A549 (cell line): ENCODE measurements at regions not wholly inside any gene's neighbourhood (a gene's known extent, or its start where the extent isn't known, plus 50 kb on each side); places are given as distances from the start of the nearest gene placed in this dataset.

ENCODE experiments used
- CBX2 ChIP-seq: fragments of 200-600 bp; sonication (generic); IDR thresholded peaks from 2 replicates; pipeline ENCODE4 v1.6.1; 2016; ENCODE audit warnings: low read depth, mild to moderate bottlenecking, borderline replicate concordance
- EHMT2 ChIP-seq: fragments of 200-600 bp; sonication (generic); IDR thresholded peaks from 2 replicates; pipeline ENCODE4 v1.6.1; 2016; ENCODE audit warnings: antibody characterized with exemption, low read depth, mild to moderate bottlenecking, moderate library complexity
- EP300 ChIP-seq, 2 experiments: fragments of >200 bp; sonication (Bioruptor Twin); formaldehyde crosslinking; IDR thresholded peaks; 2 replicates in 1 of 2; 3 replicates in 1 of 2; pipeline ENCODE4 v1.6.1; 2016 to 2017
- FOSB ChIP-seq: fragments of 250-450 bp; sonication (Bioruptor Pico); IDR thresholded peaks from 2 replicates; pipeline ENCODE4 v1.5.0; 2020; ENCODE audit warnings: mild to moderate bottlenecking, moderate library complexity
- KDM5A ChIP-seq: fragments of 200-600 bp; sonication (generic); IDR thresholded peaks from 2 replicates; pipeline ENCODE4 v1.6.1; 2016; ENCODE audit warnings: antibody characterized with exemption, mild to moderate bottlenecking
- POLR2A ChIP-seq: IDR thresholded peaks from 2 replicates; pipeline ENCODE4 v1.6.1; 2012; ENCODE audit warnings: mild to moderate bottlenecking, low read length
- TF ChIP-seq, protein P1 (sequence below): IDR thresholded peaks from 2 replicates; pipeline ENCODE4 v1.6.1; 2012; ENCODE audit warnings: low read depth, borderline replicate concordance
- TF ChIP-seq, protein P2 (sequence below): fragments of >200 bp; sonication (Bioruptor Twin); formaldehyde crosslinking; IDR thresholded peaks from 3 replicates; pipeline ENCODE4 v1.5.1; 2016
- TF ChIP-seq, protein P3 (sequence below): IDR thresholded peaks from 2 replicates; pipeline ENCODE4 v1.6.1; 2012

DNA sequence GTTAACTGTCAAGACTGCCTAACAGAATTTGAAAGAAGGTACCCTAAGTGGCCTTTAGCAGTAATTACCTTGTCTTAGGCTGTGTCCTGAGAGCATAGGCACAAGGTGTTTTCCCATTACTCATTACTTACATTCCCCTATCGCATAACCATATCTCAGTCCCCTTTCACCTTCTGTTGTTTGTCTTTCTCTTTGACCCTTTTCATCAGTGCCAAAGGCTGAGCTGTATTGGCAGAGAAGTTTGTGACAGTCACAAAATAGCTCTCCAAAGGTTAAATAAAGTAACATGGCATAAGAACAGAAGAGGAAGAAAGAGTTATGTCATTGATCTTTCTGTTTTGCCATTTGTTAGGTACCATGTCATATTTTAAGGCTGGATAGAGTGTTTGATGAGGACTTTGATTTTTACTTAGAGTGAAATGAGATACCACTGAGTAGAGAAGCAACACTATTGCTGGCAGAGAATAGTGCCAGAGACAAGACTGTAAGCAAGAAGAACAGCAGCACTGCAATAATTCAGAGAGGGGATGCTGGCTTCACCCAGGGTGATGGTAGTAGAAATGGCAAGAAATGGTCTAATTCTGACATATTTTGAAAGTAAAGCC is 497.8 kb downstream of the TTLL7 start:
- TF ChIP-seq, protein P1, sequence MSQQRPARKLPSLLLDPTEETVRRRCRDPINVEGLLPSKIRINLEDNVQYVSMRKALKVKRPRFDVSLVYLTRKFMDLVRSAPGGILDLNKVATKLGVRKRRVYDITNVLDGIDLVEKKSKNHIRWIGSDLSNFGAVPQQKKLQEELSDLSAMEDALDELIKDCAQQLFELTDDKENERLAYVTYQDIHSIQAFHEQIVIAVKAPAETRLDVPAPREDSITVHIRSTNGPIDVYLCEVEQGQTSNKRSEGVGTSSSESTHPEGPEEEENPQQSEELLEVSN, result no peak
- TF ChIP-seq FOSB (CRISPR knock-in tag), result no peak
- TF ChIP-seq, protein P2, sequence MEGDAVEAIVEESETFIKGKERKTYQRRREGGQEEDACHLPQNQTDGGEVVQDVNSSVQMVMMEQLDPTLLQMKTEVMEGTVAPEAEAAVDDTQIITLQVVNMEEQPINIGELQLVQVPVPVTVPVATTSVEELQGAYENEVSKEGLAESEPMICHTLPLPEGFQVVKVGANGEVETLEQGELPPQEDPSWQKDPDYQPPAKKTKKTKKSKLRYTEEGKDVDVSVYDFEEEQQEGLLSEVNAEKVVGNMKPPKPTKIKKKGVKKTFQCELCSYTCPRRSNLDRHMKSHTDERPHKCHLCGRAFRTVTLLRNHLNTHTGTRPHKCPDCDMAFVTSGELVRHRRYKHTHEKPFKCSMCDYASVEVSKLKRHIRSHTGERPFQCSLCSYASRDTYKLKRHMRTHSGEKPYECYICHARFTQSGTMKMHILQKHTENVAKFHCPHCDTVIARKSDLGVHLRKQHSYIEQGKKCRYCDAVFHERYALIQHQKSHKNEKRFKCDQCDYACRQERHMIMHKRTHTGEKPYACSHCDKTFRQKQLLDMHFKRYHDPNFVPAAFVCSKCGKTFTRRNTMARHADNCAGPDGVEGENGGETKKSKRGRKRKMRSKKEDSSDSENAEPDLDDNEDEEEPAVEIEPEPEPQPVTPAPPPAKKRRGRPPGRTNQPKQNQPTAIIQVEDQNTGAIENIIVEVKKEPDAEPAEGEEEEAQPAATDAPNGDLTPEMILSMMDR, result no peak
- no peak for TF ChIP-seq CBX2
- TF ChIP-seq KDM5A, result no peak
- TF ChIP-seq EHMT2, result no peak
- no peak for TF ChIP-seq EP300 (IDR thresholded peaks at IDR 0.05)
- TF ChIP-seq POLR2A, result no peak
- TF ChIP-seq, protein P3, sequence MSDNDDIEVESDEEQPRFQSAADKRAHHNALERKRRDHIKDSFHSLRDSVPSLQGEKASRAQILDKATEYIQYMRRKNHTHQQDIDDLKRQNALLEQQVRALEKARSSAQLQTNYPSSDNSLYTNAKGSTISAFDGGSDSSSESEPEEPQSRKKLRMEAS, result no peak
